HG02840 (cell line): ENCODE measurements at regions not wholly inside any gene's neighbourhood (a gene's known extent, or its start where the extent isn't known, plus 50 kb on each side); places are given as distances from the start of the nearest gene placed in this dataset.
"Not testable (repeated sequence)": the region's sequence is repeated elsewhere in the genome, so short reads cannot be mapped to it uniquely, and the experiment has no call there.

ENCODE experiments used
- ATAC-seq: cut with Tn5 transposase; IDR thresholded peaks from one replicate; pipeline ENCODE4 v1.9.1; 2021; ENCODE audit warnings: mild to moderate bottlenecking, moderate library complexity, moderate number of reproducible peaks; ENCODE audit not compliant: unreplicated experiment, low FRiP score

GRCh38 chr5:116862632-116863455 lies 288.2 kb upstream of the SEMA6A start:
- ATAC-seq: no peak

GRCh38 chr5:116861666-116862065 lies 287.0 kb upstream of the SEMA6A start:
- ATAC-seq: no peak

GRCh38 chr5:116861097-116861496 lies 286.5 kb upstream of the SEMA6A start:
- no peak for ATAC-seq

DNA sequence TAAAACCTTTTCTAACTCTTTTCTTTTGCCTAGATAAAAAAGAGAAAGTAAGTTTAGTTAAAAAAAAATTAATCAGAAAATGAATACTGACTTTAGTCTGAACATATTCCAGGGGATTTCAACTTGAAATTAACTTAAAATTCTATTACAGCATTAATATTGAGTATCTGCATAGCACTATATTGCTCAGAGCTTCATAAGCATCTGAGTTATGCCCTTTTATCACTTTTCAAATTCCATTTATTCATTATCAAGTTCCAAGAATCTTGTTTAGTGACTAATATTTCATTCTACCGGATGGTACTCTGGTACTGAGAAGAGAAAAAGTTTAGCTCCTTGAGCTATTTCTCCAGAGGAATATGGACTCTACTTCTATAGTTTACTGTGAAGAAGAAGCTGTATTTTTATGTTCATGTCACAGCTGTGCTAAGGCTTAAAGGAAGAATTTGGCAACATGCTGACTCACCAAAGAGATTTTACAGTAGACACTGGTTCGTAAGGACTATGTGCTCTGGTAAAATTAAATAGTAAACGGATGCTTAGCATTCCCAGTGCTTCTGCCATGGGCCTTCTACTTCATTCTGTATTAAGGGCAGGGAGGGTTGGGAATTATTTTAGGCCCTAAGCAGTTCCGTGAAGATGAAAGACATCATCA lies 285.2 kb upstream of the SEMA6A start:
- no peak for ATAC-seq

- ATAC-seq: no peak
Observed at GRCh38 chr5:116858705-116859333, 284.2 kb upstream of the SEMA6A start.

DNA sequence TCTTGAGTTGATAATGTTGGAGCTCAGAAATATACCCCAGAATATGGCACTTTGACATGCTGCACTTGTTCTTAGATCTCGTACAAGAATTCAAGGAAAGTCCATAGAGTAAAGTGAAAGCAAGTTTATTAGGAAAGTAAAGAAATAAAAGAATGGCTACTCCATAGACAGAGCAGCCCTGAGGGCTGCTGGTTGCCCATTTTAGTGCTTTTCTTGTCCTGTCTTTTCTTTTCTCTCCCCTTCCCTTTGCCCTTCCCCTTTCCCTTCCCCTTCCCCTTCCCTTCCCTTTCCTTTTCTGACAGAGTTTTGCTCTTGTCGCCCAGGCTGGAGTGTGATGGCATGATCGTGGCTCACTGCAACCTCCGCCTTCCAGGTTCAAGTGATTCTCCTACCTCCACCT lies 283.4 kb upstream of the SEMA6A start:
- ATAC-seq: not testable (repeated sequence)

GRCh38 chr5:116856271-116856670 lies 281.6 kb upstream of the SEMA6A start:
- no peak for ATAC-seq

- ATAC-seq: no peak
Observed at GRCh38 chr5:116853992-116854391, 279.4 kb upstream of the SEMA6A start.

GRCh38 chr5:116848954-116849581 lies 274.4 kb upstream of the SEMA6A start:
- ATAC-seq: no peak

DNA sequence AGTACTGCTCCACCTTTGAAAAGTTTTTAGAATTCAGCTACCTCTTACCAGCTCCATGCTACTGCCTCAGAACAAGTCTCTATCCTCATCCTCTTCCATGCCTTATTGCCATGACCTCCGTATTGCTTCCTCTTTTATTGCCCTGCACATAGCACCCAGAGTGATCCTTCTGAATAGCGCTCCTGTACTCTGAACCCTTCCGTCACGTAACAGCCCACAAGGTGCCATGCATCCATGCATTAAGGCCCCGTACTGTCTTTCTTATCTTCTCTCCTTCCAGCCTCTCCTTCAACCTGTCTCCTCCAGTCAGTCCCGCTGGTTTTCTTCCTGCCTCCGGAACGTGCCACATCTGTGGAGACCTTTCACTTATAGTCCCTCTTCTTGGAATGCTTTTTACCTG lies 273.3 kb upstream of the SEMA6A start:
- ATAC-seq: no peak

DNA sequence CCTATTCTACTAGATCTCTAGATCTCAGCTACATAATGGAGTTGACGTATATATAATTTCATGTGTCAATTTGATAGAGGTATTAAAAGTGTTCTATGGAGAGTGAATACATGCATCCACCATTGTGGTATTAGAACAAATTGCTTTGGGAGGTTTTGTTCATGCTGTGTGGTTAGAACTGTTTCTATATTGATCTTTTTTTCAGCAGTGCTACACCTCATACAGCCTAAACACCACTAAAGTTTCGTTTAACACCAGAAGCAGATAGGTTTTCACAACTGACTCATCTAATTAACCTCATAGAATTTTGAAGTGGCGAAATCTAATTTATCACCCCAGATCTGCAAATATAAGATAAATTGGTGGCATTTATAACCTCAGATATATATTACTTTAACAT lies 269.4 kb upstream of the SEMA6A start:
- no peak for ATAC-seq

DNA sequence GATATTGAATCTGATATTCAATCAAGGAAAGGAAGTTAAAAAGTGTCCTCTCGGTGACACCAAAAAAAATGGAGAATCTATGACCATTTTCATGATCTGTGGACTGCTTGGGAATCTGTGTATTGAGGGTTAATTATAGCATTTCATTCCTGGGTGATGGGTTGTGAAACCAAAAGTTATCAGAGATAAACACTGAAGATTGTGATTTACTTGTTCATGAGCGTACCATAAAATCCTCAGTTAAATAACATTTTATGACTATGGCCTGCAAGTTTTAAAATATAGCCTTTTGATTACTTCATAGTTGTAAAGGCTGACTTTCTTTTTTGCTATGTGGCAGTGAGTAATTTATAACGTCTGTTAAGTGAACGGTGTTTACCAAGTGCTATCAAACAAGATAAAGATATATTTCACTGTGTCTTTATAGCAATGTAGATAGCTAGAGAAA lies 267.9 kb upstream of the SEMA6A start:
- ATAC-seq: no peak

GRCh38 chr5:116841734-116842133 lies 267.1 kb upstream of the SEMA6A start:
- ATAC-seq: no peak

GRCh38 chr5:116838011-116838536 lies 263.5 kb upstream of the SEMA6A start:
- no peak for ATAC-seq

- no peak for ATAC-seq
Observed at GRCh38 chr5:116834796-116835515, 260.3 kb upstream of the SEMA6A start.

- no peak for ATAC-seq
Observed at GRCh38 chr5:116830079-116830478, 255.5 kb upstream of the SEMA6A start.

DNA sequence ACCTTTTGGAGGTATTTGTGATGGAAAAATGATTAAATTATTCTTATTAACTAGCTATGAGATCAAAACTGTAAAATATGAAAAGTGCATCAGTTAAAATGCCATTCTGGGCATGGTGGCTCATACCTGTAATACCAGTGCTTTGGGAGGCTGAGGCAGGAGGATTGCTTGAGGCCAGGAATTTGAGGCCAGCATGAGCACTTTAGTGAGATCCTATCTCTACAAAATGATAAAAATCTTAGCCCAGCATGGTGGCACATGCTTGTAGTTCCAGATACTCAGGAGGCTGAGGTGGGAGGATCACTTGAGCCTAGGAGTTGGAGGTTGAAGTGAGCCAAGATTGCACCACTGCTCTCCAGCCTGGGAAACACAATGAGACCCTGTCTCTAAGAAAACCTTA lies 252.5 kb upstream of the SEMA6A start:
- ATAC-seq: no peak

DNA sequence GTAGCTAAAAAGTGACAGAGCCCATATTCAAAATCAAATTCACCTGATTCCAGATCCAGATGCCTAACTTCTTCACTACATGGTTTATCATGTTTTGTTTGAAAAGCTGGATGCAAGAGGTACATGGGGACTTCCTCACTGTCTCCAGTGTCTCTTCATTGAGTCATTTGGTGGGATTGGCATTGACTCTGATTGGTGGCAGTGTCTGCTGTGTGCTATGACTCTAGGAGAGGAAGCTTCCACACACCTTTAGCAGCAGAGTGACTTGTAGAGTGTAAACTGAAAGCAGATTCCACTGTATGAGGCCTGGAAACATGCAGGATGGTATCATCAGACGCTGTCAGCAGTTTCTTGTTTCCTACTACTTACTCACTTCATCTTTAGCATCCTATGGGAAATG lies 250.9 kb upstream of the SEMA6A start:
- no peak for ATAC-seq

DNA sequence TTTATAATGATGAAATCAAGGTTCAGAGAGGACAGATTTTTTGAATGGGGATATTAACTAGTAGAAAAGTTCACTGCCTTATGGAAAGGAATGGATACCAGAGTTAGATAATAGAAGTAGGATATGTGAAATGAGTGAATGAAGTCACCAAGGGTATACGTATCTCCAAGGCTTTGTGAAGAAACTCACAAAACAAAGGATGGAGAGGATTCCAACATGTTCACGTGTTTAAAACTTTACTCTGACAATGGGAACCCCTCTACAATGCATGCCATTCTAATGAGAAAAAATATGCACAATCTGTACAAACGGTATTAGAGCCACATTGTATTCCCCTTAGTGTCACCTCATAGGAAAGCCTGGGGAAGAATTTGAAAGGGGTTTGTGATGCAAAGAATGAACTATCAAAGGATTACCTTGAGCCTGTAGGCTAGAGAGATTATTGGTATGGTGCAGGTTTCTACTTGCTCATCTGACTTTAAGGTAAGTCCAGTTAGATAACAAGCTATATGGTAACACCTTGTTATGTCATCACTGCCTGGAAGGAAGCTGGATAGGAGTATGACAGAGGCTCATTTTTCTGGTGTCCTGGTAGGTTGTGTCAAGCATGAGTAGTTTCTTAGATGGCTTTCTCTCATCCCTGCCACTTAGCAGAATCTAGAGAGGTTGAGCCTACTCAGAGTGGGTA lies 250.3 kb upstream of the SEMA6A start:
- no peak for ATAC-seq
